Gastroesophageal sphincter (tissue), 3 donors: ENCODE measurements at regions not wholly inside any gene's neighbourhood (a gene's known extent, or its start where the extent isn't known, plus 50 kb on each side); places are given as distances from the start of the nearest gene placed in this dataset.

Source experiments
- CTCF ChIP-seq, 4 experiments: fragments of 200-600 bp in 2 of 4; fragments of 450-650 bp in 2 of 4; sonication (generic) in 1 of 4; IDR thresholded peaks; one replicate each; pipeline ENCODE4 v1.5.1; 2017 to 2019; ENCODE audit warnings: antibody characterized with exemption in 4 of 4, mild to moderate bottlenecking in 2 of 4, moderate library complexity in 2 of 4
- POLR2A ChIP-seq, 2 donors: fragments of 450-650 bp; IDR thresholded peaks; one replicate each; pipeline ENCODE4 v1.6.1; 2017; ENCODE audit warnings: antibody characterized with exemption in 2 of 2, mild to moderate bottlenecking in 2 of 2, moderate library complexity in 1 of 2

GRCh38 chr18:11324956-11325882 is 175.8 kb upstream of the PIEZO2 start:
- TF ChIP-seq CTCF (IDR thresholded peaks at IDR 0.05): no peak
- TF ChIP-seq POLR2A (IDR thresholded peaks at IDR 0.05): no peak
